ENCODE measurements at regions not wholly inside any gene's neighbourhood (a gene's known extent, or its start where the extent isn't known, plus 50 kb on each side); places are given as distances from the start of the nearest gene placed in this dataset.
"Not testable (repeated sequence)": the region's sequence is repeated elsewhere in the genome, so short reads cannot be mapped to it uniquely, and the experiment has no call there.

- no peak overlapping the region for H3K4me3 ChIP-seq (ENCODE audit: low read length)
- TF ChIP-seq CTCF (conservative IDR thresholded peaks at IDR 0.05; ENCODE audit: low read length): no peak
- DNase-seq (ENCODE audit: low read depth): no peak
Measured at GRCh38 chr4:108416831-108417230, 203.5 kb upstream of the RPL34 start.

GRCh38 chr4:108415389-108415788 is 205.0 kb upstream of the RPL34 start:
- DNase-seq (ENCODE audit: low read depth): no peak
- TF ChIP-seq CTCF (conservative IDR thresholded peaks at IDR 0.05; ENCODE audit: low read length): no peak
- H3K4me3 ChIP-seq (ENCODE audit: low read length): no peak overlapping the region

- no peak overlapping the region for H3K4me3 ChIP-seq (ENCODE audit: low read length)
- TF ChIP-seq CTCF (conservative IDR thresholded peaks at IDR 0.05; ENCODE audit: low read length): no peak
- DNase-seq (ENCODE audit: low read depth): no peak
Measured at GRCh38 chr4:108411836-108412235, 208.5 kb upstream of the RPL34 start.

- not testable (repeated sequence) for H3K4me3 ChIP-seq (ENCODE audit: low read length); DNase-seq (ENCODE audit: low read depth)
Measured at GRCh38 chr4:108409691-108410090, 210.7 kb upstream of the RPL34 start.

GRCh38 chr4:108405586-108405985 is 214.8 kb upstream of the RPL34 start:
- no peak overlapping the region for H3K4me3 ChIP-seq (ENCODE audit: low read length)
- no peak for DNase-seq (ENCODE audit: low read depth)
- TF ChIP-seq CTCF (conservative IDR thresholded peaks at IDR 0.05; ENCODE audit: low read length): no peak

GRCh38 chr4:108400309-108400708 is 220.1 kb upstream of the RPL34 start:
- DNase-seq (ENCODE audit: low read depth): no peak
- no peak for TF ChIP-seq CTCF (conservative IDR thresholded peaks at IDR 0.05; ENCODE audit: low read length)
- H3K4me3 ChIP-seq (ENCODE audit: low read length): no peak overlapping the region

- no peak overlapping the region for H3K4me3 ChIP-seq (ENCODE audit: low read length)
- DNase-seq (ENCODE audit: low read depth): no peak
- TF ChIP-seq CTCF (conservative IDR thresholded peaks at IDR 0.05; ENCODE audit: low read length): no peak
Measured at GRCh38 chr4:108399610-108400265, 220.6 kb upstream of the RPL34 start.

GRCh38 chr4:108398836-108399235 is 221.5 kb upstream of the RPL34 start:
- no peak for TF ChIP-seq CTCF (conservative IDR thresholded peaks at IDR 0.05; ENCODE audit: low read length)
- DNase-seq (ENCODE audit: low read depth): no peak
- no peak overlapping the region for H3K4me3 ChIP-seq (ENCODE audit: low read length)

Measured in AG10803 (cell line).